K562 (cell line): ENCODE measurements at regions not wholly inside any gene's neighbourhood (a gene's known extent, or its start where the extent isn't known, plus 50 kb on each side); places are given as distances from the start of the nearest gene placed in this dataset.
A peak's percentile ranks its signal among the peaks of the same experiment; 100 is the strongest.

Source experiments
- ATAC-seq: fragments of 200-7000 bp; cut with Tn5 transposase; 3 replicates; pipeline ENCODE4 v1.9.1; 2020; ENCODE audit warnings: moderate library complexity
- BruUV-seq: library from RNA; stranded (reverse); fragments of 400-500 nt; replicated peaks from 2 replicates; lab custom pipeline; 2021; lab: Mats Ljungman, UMichigan
- CTCF ChIA-PET: fragments of 300-600 bp; formaldehyde crosslinking; extraction: SDS; loops from one replicate; lab custom pipeline; 2021; ENCODE audit warnings: low intra/inter-chr PET ratio; lab: Yijun Ruan, JAX
- POLR2A ChIA-PET: fragments of 300-600, 350-650 bp; sonication (Branson Sonifier 250); formaldehyde crosslinking; extraction: SDS; loops from one replicate; lab custom pipeline; 2021; ENCODE audit warnings: antibody characterized with exemption, inconsistent platforms; lab: Yijun Ruan, JAX
- DNase-seq, 4 experiments: peaks; one replicate each; pipeline versions ENCODE4 v3.0.0 to v3.0.0-alpha.2; 2011 to 2018; ENCODE audit warnings: low spot score in 3 of 4, mixed read lengths in 3 of 4; ENCODE audit errors: extremely low read depth in 1 of 4
- FAIRE-seq: peaks from 2 replicates; lab custom pipeline; 2011; peaks lifted over from hg19 to GRCh38; lab: Jason Lieb, UNC
- H2AFZ ChIP-seq: 2 replicates; pipeline ENCODE4 v1.6.0; 2011; ENCODE audit warnings: low read depth, low read length, control low read depth, inconsistent platforms
- H3K27ac ChIP-seq: fragments of 200-600 bp; 3 replicates; pipeline ENCODE4 v1.8.0; 2011; ENCODE audit warnings: low read depth, mild to moderate bottlenecking, control low read depth, inconsistent platforms, low read length, moderate library complexity, mixed read lengths; ENCODE audit errors: extremely low read depth
- H3K27me3 ChIP-seq, 2 experiments: fragments of 300-600 bp in 1 of 2; 2 replicates in 1 of 2; 3 replicates in 1 of 2; pipeline versions ENCODE4 v1.6.0 to v1.8.0; 2011; ENCODE audit warnings: inconsistent platforms in 2 of 2, low read length in 2 of 2, mild to moderate bottlenecking in 1 of 2, mixed read lengths in 1 of 2, moderate library complexity in 1 of 2; ENCODE audit not compliant: control insufficient read depth in 2 of 2, insufficient read depth in 2 of 2
- H3K36me3 ChIP-seq: fragments of 300-600 bp; 3 replicates; pipeline ENCODE4 v1.8.0; 2011; ENCODE audit warnings: mild to moderate bottlenecking, low read length, inconsistent platforms; ENCODE audit not compliant: control insufficient read depth, insufficient read depth
- H3K4me1 ChIP-seq, 2 experiments: fragments of 200-600 bp in 1 of 2; replicated peaks in 1 of 2; 2 replicates in 1 of 2; 3 replicates in 1 of 2; pipeline versions ENCODE4 v1.5.1 to v1.8.0; 2011; ENCODE audit warnings: inconsistent platforms in 2 of 2, low read length in 2 of 2, mild to moderate bottlenecking in 1 of 2, mixed read lengths in 1 of 2, moderate library complexity in 1 of 2; ENCODE audit not compliant: control insufficient read depth in 2 of 2, insufficient read depth in 2 of 2
- H3K4me2 ChIP-seq: 2 replicates; pipeline ENCODE4 v1.6.1; 2011; ENCODE audit warnings: low read length, control low read depth, inconsistent platforms, mixed read lengths; ENCODE audit not compliant: insufficient read depth
- H3K4me3 ChIP-seq: fragments of 200-600 bp; sonication (generic), shearing (Covaris generic); 2 replicates; pipeline ENCODE4 v1.5.1; 2016; ENCODE audit warnings: control low read depth, inconsistent platforms
- H3K79me2 ChIP-seq: fragments of 200-600 bp; 3 replicates; pipeline ENCODE4 v1.8.0; 2011; ENCODE audit warnings: low read length, inconsistent platforms; ENCODE audit not compliant: control insufficient read depth, insufficient read depth
- H3K9ac ChIP-seq, 2 experiments: 2 replicates each; pipeline versions ENCODE4 v1.6.0 to v1.6.1; 2011; ENCODE audit warnings: low read depth in 2 of 2, low read length in 2 of 2, control low read depth in 1 of 2, inconsistent platforms in 1 of 2, mild to moderate bottlenecking in 1 of 2, mixed read lengths in 1 of 2; ENCODE audit not compliant: insufficient read depth in 1 of 2
- H3K9me1 ChIP-seq: one replicate; pipeline ENCODE4 v1.6.0; 2011; ENCODE audit warnings: inconsistent platforms, mild to moderate bottlenecking, low read length, moderate library complexity; ENCODE audit not compliant: control insufficient read depth, insufficient read depth
- H3K9me3 ChIP-seq: replicated peaks from 2 replicates; pipeline ENCODE4 v1.5.1; 2011; ENCODE audit warnings: low read depth, low read length, inconsistent platforms; ENCODE audit not compliant: control insufficient read depth, insufficient read depth
- H4K20me1 ChIP-seq: replicated peaks from 2 replicates; pipeline ENCODE4 v1.6.1; 2011; ENCODE audit warnings: low read length, inconsistent platforms, mixed read lengths; ENCODE audit not compliant: control insufficient read depth, insufficient read depth
- ERF ChIP-seq: fragments of 450-650 bp; formaldehyde crosslinking; IDR thresholded peaks from 2 replicates; pipeline ENCODE4 v1.4.0; 2020; ENCODE audit warnings: mild to moderate bottlenecking, mixed read lengths
- GTF3C2 ChIP-seq: IDR thresholded peaks from 3 replicates; pipeline ENCODE4 v1.6.1; 2011; ENCODE audit warnings: borderline replicate concordance, mild to moderate bottlenecking, moderate library complexity; ENCODE audit not compliant: insufficient read length; ENCODE audit errors: extremely low read depth
- HDAC1 ChIP-seq, 2 experiments: fragments of 450-650 bp; IDR thresholded peaks; 2 replicates each; pipeline ENCODE4 v1.6.1; 2016 to 2017; ENCODE audit warnings: inconsistent platforms in 1 of 2, mild to moderate bottlenecking in 1 of 2, moderate library complexity in 1 of 2
- HNRNPUL1 ChIP-seq: fragments of 200-400 bp; formaldehyde crosslinking; IDR thresholded peaks from 2 replicates; pipeline ENCODE4 v1.6.1; 2017; ENCODE audit warnings: low read length
- KAT7 ChIP-seq: sonication (generic); formaldehyde crosslinking; IDR thresholded peaks from 2 replicates; pipeline ENCODE4 v1.8.0; 2022; ENCODE audit warnings: missing genetic modification reagents, mild to moderate bottlenecking, borderline replicate concordance
- L3MBTL2 ChIP-seq: fragments of 450-650 bp; IDR thresholded peaks from 2 replicates; pipeline ENCODE4 v1.6.1; 2016; ENCODE audit warnings: mild to moderate bottlenecking, moderate library complexity
- LEF1 ChIP-seq: fragments of 450-650 bp; IDR thresholded peaks from 2 replicates; pipeline ENCODE4 v1.6.1; 2016; ENCODE audit warnings: mild to moderate bottlenecking
- MEIS2 ChIP-seq: fragments of 450-650 bp; IDR thresholded peaks from 2 replicates; pipeline ENCODE4 v1.6.1; 2014; ENCODE audit warnings: mild to moderate bottlenecking; ENCODE audit not compliant: partially characterized antibody
- MYNN ChIP-seq, 2 experiments: sonication (generic); formaldehyde crosslinking in 1 of 2; IDR thresholded peaks; 2 replicates each; pipeline versions ENCODE4 v1.5.0 to v1.6.1; 2016 to 2020; ENCODE audit warnings: antibody characterized with exemption in 1 of 2, missing genetic modification reagents in 1 of 2
- NFIX ChIP-seq: fragments of 250-450 bp; sonication (Bioruptor Pico); IDR thresholded peaks from 2 replicates; pipeline ENCODE4 v1.4.0; 2020; ENCODE audit warnings: low read depth, mild to moderate bottlenecking, moderate library complexity
- NR2F6 ChIP-seq: fragments of 450-650 bp; formaldehyde crosslinking; IDR thresholded peaks from 2 replicates; pipeline ENCODE4 v1.4.0; 2020; ENCODE audit warnings: mild to moderate bottlenecking
- POLR2G ChIP-seq: fragments of 200-400 bp; formaldehyde crosslinking; IDR thresholded peaks from 2 replicates; pipeline ENCODE4 v1.6.1; 2017; ENCODE audit warnings: low read depth, mild to moderate bottlenecking, antibody characterized with exemption, low read length, moderate library complexity
- PRPF4 ChIP-seq: fragments of 200-400 bp; formaldehyde crosslinking; IDR thresholded peaks from one replicate; pipeline ENCODE4 v1.6.1; 2017; ENCODE audit warnings: low read length, low read depth, mild to moderate bottlenecking; ENCODE audit not compliant: insufficient read depth, poor library complexity, severe bottlenecking
- SMAD1 ChIP-seq: fragments of 150-350 bp; IDR thresholded peaks from 2 replicates; pipeline ENCODE4 v1.6.1; 2014; ENCODE audit warnings: low read length, low read depth; ENCODE audit not compliant: partially characterized antibody
- SP2 ChIP-seq: IDR thresholded peaks from 2 replicates; pipeline ENCODE4 v1.6.1; 2011; ENCODE audit warnings: mild to moderate bottlenecking, low read depth, low read length, moderate library complexity; ENCODE audit not compliant: poor library complexity, severe bottlenecking; ENCODE audit errors: extremely low read depth
- ZBED1 ChIP-seq: IDR thresholded peaks from 2 replicates; pipeline ENCODE4 v1.6.1; 2014
- ZNF232 ChIP-seq: sonication (generic); formaldehyde crosslinking; IDR thresholded peaks from 2 replicates; pipeline ENCODE4 v1.8.0; 2022; ENCODE audit warnings: mild to moderate bottlenecking, missing genetic modification reagents
- ZZZ3 ChIP-seq: fragments of 450-650 bp; IDR thresholded peaks from 2 replicates; pipeline ENCODE4 v1.6.1; 2016; ENCODE audit warnings: antibody characterized with exemption, mild to moderate bottlenecking, moderate library complexity
- WGBS: fragments of 100-300 bp; shearing (Covaris generic); methylation state at CpG from one replicate; pipeline ENCODE4 v1.1.6; 2016; ENCODE audit warnings: low coverage, mixed read lengths; ENCODE audit not compliant: insufficient coverage; ENCODE audit errors: missing lambda C conversion rate; 5-methylcytosine and 5-hydroxymethylcytosine counted together
- in situ Hi-C: fragments of 300-500 bp; cut with MboI; formaldehyde crosslinking; loops from 4 replicates; pipeline ENCODE4 v1.15.0; 2018; ENCODE audit warnings: inconsistent platforms, mixed read lengths
- intact Hi-C: fragments of 100-400 bp; cut with micrococcal nuclease; formaldehyde crosslinking; loops from 2 replicates; pipeline ENCODE4 v1.14.2; 2022
- TF ChIP-seq, protein P1 (sequence below): fragments of 450-650 bp; formaldehyde crosslinking; IDR thresholded peaks from 2 replicates; pipeline ENCODE4 v1.4.0; 2020; ENCODE audit warnings: mild to moderate bottlenecking
- TF ChIP-seq, protein P2 (sequence below): fragments of 250-450 bp; sonication (Bioruptor Pico); IDR thresholded peaks from 2 replicates; pipeline ENCODE4 v1.8.0; 2021; ENCODE audit warnings: moderate library complexity, mild to moderate bottlenecking, inconsistent platforms

DNA sequence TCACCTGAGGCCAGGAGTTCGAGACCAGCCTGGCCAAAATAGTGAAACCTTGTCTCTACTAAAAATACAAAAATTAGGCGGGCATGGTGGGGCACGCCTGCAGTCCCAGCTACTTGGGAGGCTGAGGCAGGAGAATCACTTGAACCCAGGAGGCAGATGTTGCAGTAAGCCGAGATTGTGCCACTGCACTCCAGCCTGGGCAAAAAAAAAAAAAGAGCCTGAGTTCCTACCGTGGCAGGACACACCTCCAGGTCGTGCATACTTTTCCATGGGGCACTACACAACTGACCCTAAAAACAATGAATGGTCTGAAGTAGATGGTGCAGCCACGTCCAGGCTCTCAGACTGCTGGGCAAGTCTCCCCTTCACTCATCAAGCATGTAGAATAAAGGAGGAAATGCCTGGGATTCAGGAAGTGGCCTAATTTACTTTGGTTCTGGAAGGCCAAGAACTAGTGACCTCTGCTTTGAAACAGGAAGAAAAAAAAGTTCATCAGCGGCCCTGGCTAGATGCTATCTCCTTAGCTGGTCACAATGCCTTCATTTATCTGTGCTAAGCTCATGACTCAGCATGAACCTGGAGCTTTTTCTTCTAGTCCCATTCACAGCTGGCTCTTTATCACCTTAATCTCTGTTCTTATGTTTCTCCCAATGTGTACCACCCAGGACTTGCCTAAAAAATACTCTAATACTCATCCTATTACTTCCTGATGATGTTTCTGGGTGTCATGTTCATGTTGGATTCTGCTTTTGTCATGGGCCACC is 55.8 kb upstream of the OR6J1 start:
- peak; percentile 58 to 77 (median 62) for DNase-seq
- Histone ChIP-seq H3K79me2 (no peaks in the 10 kb centered on the region), H3K9ac (no peak overlapping the region; a peak in 1 of 4 replicates), H3K9me3 (no peaks in the 10 kb centered on the region), H3K9me1 (no peaks in the 10 kb centered on the region), H3K4me3 (no peak overlapping the region), H3K4me2 (peak overlapping the region; percentile 62), H3K36me3 (no peaks in the 10 kb centered on the region; the same call in 2 of the 3 replicates), H3K4me1 (peaks cover 9 to 22% of the 10 kb centered on the region in 2 experiments; a peak in 4 of 5 replicates), H4K20me1 (no peaks in the 10 kb centered on the region), H2AFZ (peak overlapping the region; percentile 61), H3K27ac (peak overlapping the region; percentile 65), H3K27me3 (no peaks in the 10 kb centered on the region)
- ChIA-PET CTCF (no interaction called here), POLR2A (interaction anchor here (1.3 kb wide), 1 partner anchor 11 kb away, joined by 3 read pairs; no protein-coding TSS in a partner anchor)
- peak; percentile 83 for FAIRE-seq
- 29% methylated on average over 7 of the region's 8 CpGs for WGBS
- no TSS peak for BruUV-seq
- in situ Hi-C loops (no loop called here), intact Hi-C loops (no loop called here)
- peak; percentile 82 for ATAC-seq
- TF ChIP-seq SP2, result no peak
- TF ChIP-seq ZNF232 (CRISPR knock-in tag), result no peak
- no peak for TF ChIP-seq ZZZ3
- no peak for TF ChIP-seq HDAC1 (IDR thresholded peaks at IDR 0.05)
- TF ChIP-seq ZBED1, result no peak
- TF ChIP-seq NFIX (CRISPR knock-in tag), result no peak
- no peak for TF ChIP-seq L3MBTL2
- TF ChIP-seq, protein P1, sequence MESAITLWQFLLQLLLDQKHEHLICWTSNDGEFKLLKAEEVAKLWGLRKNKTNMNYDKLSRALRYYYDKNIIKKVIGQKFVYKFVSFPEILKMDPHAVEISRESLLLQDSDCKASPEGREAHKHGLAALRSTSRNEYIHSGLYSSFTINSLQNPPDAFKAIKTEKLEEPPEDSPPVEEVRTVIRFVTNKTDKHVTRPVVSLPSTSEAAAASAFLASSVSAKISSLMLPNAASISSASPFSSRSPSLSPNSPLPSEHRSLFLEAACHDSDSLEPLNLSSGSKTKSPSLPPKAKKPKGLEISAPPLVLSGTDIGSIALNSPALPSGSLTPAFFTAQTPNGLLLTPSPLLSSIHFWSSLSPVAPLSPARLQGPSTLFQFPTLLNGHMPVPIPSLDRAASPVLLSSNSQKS (CRISPR knock-in tag), result no peak
- TF ChIP-seq PRPF4, result no peak
- TF ChIP-seq GTF3C2, result no peak
- no peak for TF ChIP-seq MYNN (IDR thresholded peaks at IDR 0.05)
- no peak for TF ChIP-seq MYNN (CRISPR knock-in tag; IDR thresholded peaks at IDR 0.05)
- no peak for TF ChIP-seq KAT7 (CRISPR knock-in tag)
- TF ChIP-seq ERF, result no peak
- TF ChIP-seq MEIS2, result peak; percentile 53
- TF ChIP-seq SMAD1, result no peak
- no peak for TF ChIP-seq NR2F6 (CRISPR knock-in tag)
- peak; percentile 59; the same call in 1 of the 2 replicates for TF ChIP-seq LEF1
- TF ChIP-seq, protein P2, sequence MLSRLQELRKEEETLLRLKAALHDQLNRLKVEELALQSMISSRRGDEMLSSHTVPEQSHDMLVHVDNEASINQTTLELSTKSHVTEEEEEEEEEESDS (CRISPR knock-in tag), result no peak
- no peak for TF ChIP-seq HNRNPUL1
- no peak for TF ChIP-seq POLR2G
